GM12873 (cell line): ENCODE measurements at regions not wholly inside any gene's neighbourhood (a gene's known extent, or its start where the extent isn't known, plus 50 kb on each side); places are given as distances from the start of the nearest gene placed in this dataset.

Source experiments
- CTCF ChIP-seq: IDR thresholded peaks from 2 replicates; pipeline ENCODE4 v1.5.1; 2012; ENCODE audit warnings: low read depth, mild to moderate bottlenecking, moderate library complexity, low read length, control low read depth; ENCODE audit not compliant: insufficient read depth; ENCODE audit errors: missing control alignments

- TF ChIP-seq CTCF, result no peak
Observed at GRCh38 chr6:163964789-163965188, 550.3 kb downstream of the QKI start.

GRCh38 chr6:163963205-163964120, 548.9 kb downstream of the QKI start:
- TF ChIP-seq CTCF, result no peak

GRCh38 chr6:163962627-163963117, 548.2 kb downstream of the QKI start:
- no peak for TF ChIP-seq CTCF

GRCh38 chr6:163960128-163960527, 545.6 kb downstream of the QKI start:
- TF ChIP-seq CTCF, result no peak

GRCh38 chr6:163958646-163959045, 544.1 kb downstream of the QKI start:
- no peak for TF ChIP-seq CTCF

- peak; percentile 94 for TF ChIP-seq CTCF
Observed at GRCh38 chr6:163956571-163957407, 542.3 kb downstream of the QKI start.

GRCh38 chr6:163955756-163956155, 541.2 kb downstream of the QKI start:
- TF ChIP-seq CTCF, result no peak
